G401 (cell line): ENCODE measurements at regions not wholly inside any gene's neighbourhood (a gene's known extent, or its start where the extent isn't known, plus 50 kb on each side); places are given as distances from the start of the nearest gene placed in this dataset.
"Not testable (repeated sequence)": the region's sequence is repeated elsewhere in the genome, so short reads cannot be mapped to it uniquely, and the experiment has no call there.

ENCODE experiments used
- DNase-seq: peaks from one replicate; pipeline ENCODE4 v3.0.0-alpha.2; 2015; ENCODE audit warnings: low spot score
- in situ Hi-C: cut with HindIII; loops from 2 replicates; pipeline ENCODE4 v1.10.0; 2016; ENCODE audit warnings: low sequenced_read_pairs, mixed read lengths

DNA sequence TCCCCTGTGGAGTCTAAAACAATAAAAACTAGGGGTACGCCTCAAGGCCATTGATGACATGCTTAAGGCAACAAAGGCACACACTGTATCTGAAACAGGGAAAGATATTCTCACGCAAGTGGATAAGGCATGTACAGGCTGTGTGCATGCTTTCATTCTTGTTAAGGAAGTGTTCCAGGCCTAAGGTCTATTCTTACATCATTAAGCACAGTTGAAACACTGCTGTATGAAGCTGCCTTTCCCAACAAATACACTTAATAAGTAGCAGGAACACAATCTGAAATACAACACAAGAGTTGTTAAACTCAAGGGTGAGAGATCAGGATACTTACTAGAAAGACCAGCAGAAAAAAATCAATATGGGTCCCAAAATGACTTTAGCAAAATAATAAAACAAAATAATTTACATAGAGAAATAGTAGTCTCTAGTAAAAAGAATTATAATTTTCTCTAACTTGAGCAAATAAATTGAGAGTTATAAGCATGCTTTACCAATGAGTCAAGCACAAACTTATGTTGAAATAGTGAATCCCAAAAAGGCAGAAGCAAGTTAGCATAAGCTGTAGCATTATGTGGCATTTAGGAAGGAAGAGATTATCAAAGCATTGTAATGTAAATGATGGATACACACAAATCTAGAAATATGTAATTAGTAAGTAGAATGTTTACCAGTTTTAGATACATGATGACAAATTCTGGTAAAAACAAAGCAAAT is 796.9 kb downstream of the SLITRK1 start:
- no peak for DNase-seq
- in situ Hi-C loops, result no loop called here

DNA sequence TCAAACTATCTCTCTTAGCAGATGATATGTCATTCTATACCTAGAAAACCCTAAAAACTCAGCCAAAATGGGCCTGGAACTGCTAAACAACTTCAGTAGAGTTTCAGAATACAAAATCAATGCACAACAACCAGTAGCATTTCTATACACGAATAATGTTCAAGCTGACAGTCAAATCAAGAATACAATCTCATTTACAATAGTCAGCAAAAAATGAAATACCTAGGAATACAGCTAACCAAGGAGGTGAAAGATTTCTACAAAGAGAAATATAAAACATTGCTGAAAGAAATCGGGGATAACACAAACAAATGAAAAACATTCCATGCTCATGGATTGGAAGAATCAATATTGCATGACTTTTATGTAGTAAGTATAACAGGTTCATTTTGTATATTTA is 804.8 kb downstream of the SLITRK1 start:
- in situ Hi-C loops, result no loop called here

DNA sequence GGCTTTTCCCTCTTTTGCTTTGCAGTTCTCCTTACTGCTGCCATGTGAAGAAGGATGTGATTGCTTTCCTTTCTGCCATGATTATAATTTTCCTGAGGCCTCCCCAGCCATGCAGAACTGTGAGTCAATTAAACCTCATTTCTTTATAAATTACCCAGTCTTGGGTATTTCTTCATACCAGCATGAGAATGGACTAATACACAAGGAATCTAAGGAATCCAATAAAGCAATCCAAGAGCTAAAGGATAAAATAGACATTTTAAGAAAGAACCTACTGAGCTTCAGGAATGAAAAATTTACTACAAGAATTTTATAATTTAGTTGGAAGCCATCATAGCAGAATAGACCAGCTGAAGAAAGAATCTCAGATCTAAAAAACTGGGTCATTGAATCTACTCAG is 808.3 kb downstream of the SLITRK1 start:
- DNase-seq, in situ Hi-C loops: not testable (repeated sequence)

More for the DNA sequence above, 804.8 kb downstream of the SLITRK1 start:
- DNase-seq, result no peak

DNA sequence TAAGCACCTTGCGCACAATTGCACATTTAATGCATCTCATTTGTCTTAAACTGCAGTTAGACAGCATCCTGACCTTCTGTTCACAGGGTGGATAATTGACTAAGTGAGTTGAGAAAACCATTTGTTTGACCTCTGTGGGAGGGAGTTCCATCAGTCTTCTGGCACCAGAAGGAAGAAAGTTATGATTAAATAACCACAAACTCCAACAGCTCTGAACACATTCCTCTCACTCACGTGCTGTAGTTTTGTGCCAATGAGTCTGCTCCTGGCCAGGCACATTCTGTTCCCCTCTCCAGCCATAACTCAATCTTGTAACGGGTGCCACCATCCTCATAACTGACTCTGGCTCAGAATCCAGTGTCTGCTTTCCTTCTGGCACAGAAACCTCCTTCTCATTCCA is 817.2 kb downstream of the SLITRK1 start:
- no peak for DNase-seq
- in situ Hi-C loops, result no loop called here

DNA sequence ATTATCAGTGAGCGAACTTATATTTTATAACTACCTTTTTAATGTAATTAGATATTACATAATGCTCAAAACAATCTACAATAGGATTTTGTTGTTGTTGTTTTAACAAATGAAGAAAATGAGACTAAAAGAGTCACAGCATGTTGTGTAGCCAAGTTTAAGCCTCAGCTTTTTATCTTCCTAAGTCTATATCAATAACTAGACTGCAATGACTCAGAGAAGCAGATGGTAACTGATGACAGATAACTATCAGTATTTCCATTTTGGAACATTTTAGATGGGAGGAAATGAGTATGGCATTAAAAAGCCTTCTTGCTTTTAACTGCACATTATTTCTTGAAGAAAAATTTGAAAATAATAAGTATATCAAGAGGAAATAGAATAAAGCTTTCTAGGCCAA is 825.2 kb downstream of the SLITRK1 start:
- in situ Hi-C loops, result no loop called here
- no peak for DNase-seq

DNA sequence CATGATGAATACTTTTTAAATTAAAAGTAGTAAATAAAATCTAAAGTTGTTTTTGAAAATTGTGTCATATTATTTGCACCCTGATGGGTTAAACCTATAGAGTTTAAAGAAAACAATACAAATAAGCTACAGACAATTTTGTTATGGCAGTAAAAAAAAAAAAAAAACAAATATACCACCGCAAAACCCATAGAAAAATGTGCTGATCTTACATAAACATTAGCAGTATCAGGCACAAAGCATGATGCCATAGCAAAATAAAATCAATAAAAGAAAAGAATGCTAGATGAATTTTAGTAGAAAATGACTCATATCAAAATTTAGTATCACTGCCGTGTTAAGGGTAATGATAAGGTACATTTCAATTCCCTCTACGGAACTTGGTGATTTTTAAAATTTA is 826.0 kb downstream of the SLITRK1 start:
- in situ Hi-C loops, result no loop called here
- no peak for DNase-seq

DNA sequence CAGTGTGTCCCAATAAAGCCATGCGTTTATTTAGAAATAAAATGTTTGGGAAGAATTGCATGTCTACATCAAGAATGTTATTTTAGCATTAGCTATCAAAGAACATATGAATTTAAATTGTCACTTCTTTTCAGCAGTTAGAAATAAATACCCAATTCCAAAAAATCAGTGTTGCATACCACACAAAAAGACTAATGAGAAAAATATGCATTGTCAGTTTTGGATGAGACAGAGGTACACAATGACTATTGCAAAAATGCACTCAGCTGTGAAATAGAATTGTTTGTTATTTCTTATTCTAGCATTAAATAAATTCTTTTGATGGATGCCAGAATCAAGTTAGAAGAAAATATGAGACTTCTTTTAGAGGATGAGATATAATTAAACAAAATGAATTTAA is 833.9 kb downstream of the SLITRK1 start:
- in situ Hi-C loops, result no loop called here

DNA sequence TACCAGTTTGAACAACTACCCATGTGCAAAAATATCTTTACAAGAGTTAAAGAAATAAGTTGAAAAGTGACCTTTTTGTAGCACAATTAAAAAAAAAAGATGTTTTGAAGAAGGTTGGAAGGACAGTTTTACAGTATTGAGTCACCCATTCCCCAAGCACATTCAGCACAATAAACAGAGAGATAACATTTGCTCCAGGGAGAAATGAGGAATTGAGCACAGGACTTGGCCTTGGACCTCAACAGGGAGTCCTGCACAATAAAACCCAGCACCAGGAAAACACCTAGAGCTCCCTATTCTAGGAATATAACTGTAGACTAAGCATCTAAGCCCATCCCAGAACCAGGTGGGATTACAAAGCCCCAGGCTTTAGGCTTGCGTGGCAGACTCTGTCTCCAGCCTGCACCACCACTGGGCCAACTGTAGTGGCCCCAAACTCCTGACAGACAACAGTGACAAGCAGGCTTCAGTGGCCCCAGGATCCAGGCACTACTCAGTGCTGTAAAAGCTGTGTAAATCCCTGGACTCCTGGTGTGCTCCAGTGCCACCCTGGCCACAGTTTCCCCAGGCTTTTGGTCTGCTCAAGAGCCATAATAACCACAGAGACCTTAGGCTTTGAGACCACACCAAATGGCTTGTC is 857.2 kb downstream of the SLITRK1 start:
- DNase-seq, result no peak
- in situ Hi-C loops, result no loop called here

More for the DNA sequence above, 833.9 kb downstream of the SLITRK1 start:
- no peak for DNase-seq

DNA sequence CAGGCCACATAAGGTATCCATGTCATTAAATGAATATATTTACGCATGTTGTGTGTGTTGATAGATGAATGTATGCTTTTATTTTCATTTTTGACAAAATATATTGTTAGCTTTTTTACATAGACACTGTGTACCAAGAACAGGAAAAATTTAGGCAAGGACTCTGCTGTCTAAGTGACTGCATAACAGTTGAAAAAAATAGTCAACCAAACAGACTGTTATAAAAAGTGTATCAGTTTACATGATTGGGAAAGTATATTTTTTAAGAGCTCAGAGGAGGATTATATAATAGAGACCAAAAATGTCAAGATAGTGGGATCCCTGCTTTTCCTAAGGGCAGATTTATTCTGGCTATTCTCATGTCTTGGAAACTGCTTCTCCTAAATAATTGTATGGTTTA is 858.0 kb downstream of the SLITRK1 start:
- in situ Hi-C loops, result no loop called here
- no peak for DNase-seq

DNA sequence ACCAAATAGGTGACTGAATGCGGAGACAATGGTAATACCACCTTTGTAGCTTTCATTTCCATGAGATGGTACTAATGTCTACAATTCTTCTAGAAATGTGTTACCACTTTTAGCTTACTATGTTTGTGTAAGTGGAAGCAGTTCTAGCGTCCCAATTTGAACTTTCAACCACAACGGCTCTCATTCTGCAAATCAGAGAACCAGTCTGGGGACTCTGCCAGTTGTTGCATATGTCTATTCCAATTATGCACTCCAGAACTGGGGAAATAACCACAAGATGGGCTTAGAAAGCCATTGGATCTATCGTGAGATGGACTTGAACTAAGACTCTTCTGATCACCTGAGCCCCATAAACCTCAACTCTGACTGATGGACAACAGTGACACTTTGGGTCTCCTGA is 862.3 kb downstream of the SLITRK1 start:
- in situ Hi-C loops, result no loop called here

DNA sequence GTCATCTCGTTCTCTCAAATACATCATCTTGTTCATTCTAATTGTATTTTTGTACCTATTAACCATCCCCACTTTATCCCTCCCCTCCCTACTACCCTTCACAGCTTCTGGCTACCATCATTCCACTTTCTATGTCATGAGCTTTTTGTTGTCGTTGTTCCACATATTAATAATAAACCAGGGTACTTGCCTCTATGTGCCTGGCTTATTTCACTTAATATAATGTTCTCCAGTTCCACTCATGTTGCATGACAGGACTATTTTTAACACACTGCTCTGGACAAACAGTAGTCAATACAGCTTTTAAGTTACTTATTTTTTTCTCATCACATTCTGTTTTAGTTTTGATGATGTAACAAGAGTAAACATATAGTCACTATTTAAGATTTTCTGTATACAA is 872.3 kb downstream of the SLITRK1 start:
- in situ Hi-C loops, result no loop called here
- DNase-seq, result no peak

More for the DNA sequence above, 862.3 kb downstream of the SLITRK1 start:
- no peak for DNase-seq

DNA sequence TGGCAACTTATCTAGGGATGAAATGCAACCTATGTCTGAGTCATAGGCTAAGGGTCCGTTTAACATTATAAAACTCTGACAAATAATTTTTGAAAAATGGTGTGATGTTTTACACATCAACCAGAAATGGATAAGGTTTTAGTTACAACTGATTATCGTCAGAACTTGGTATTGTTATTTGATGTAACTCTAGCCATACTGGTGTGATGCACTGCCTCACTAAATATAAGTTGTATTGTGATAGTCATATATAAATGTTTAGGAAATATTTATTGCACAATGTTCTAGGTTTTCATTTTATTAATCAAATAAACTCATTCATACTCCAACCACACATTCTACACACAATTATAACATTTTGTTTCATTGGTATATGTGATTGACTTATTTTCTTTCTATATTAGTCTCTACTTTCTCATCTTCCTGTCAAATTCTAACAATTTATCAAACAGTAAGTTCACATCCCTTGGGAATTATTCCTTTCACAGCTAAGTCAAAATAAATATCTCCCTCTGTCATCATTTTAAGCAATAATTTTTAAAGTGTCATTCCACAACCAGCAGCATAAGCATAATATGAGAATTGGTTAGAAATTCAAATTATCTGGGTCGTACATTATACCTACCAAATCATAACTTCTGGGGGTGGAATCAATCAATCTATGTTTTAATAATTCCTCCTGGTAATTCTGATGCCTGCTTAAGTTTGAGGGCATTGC is 873.9 kb downstream of the SLITRK1 start:
- DNase-seq, result no peak
- in situ Hi-C loops, result no loop called here

DNA sequence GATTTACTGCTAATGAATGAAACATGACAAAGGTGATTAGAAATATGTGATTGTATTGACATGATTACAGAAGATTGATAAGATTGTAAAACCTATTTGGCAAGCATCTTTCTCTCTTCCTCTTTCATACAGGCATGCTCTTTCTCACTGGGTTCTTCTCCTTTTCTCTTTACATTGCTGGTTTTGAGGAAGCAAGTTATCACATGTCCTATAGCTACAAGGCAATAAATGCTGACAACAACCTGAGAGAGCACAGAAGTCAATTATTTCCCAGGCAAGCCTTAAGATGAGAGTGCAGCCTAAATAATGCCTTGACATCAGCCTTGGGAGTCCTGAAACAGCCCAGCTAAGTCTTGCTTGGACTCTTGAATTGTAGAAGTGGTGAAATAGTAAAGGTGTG is 875.0 kb downstream of the SLITRK1 start:
- in situ Hi-C loops, result no loop called here
- no peak for DNase-seq

DNA sequence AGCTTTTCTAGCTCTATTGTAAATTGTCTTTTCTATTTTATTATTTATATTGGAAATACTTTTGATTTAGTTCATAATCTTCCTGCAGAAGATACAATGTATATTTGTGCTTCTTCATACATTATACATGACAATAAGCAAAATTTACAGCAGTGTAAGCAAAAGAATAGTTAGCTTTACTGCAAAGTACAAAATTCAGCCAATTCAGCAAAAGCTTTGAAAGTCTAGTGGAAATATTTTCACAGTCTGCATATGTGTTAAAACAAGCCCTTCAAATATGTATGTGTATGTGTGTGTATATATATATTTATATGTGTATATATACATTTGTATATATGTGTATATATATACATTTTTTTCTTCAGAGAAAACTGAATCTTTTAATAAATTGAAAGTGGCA is 879.1 kb downstream of the SLITRK1 start:
- in situ Hi-C loops, result no loop called here
- DNase-seq, result no peak

DNA sequence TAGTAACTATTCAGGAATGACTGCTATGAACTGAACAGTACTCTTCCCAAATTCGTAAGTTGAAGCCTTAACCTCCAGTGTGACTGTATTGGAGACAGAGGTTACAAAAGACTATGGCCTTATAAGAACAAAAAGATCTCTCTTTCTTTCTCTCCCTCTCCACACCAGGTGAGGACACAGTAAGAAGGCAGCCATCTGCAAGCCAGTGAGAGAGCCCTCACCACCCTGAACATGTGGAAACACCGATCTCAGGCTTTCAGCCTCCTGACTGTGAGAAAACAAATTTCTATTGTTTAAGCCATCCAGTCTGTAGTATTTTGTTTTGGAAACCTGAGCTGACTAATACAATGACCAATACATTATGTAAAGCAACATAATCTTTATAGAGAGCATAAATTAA is 888.9 kb downstream of the SLITRK1 start:
- in situ Hi-C loops, result no loop called here
- DNase-seq, result no peak

DNA sequence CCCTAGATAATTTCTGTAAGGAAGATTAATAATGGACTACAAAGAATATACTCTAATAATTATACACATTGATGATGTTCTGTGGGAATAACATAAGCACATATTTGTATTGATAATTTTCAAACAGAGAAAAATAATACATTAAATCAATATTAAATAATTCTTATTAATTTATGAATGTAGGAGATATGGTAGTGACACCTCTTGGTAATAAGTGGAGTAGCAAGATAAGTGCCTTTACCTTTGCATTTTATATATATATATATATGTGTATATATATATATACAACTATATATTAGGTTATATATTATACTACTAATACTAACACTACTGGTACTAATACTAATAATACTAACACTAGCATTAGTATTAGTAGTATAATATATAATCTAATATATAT is 905.8 kb downstream of the SLITRK1 start:
- in situ Hi-C loops, result no loop called here
- DNase-seq, result no peak

DNA sequence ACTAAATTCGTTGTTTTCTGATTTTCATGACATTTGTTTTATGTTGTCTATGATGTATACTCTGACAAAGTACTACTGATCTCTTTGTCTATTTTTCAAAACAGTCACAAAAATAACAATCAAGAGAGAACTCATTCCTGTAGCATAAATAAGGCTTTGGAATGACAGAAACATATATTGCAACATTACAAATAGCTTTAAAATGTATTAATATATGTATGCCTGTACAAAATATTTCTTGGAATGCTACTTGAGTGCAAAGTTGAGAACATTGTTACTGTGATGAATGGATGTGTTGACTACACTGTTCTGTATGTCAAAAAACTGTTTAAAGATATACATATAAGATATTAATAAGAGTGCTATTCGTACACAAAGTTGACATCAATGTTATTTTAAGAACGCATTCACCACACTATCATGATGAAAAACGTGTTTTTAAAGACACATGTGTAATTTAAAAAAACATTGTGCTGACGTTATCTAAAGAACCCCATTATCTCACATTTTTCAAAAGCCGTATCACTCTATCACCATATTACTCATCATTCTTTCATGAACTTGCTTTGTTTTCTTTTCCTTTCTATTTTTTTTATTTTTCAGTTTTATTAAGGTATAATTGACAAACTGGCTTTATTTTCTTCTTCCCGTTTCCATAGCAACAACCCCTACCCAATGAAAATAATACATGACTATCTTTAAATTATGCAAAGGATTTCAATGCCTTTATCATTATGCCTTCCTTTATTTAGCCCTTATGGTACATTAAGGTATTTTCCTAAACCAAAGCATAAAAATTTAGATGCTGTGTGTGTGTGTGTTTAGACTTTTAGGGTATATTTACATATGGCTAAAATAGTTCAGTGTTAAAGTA is 918.8 kb downstream of the SLITRK1 start:
- in situ Hi-C loops, result no loop called here
- DNase-seq, result no peak

DNA sequence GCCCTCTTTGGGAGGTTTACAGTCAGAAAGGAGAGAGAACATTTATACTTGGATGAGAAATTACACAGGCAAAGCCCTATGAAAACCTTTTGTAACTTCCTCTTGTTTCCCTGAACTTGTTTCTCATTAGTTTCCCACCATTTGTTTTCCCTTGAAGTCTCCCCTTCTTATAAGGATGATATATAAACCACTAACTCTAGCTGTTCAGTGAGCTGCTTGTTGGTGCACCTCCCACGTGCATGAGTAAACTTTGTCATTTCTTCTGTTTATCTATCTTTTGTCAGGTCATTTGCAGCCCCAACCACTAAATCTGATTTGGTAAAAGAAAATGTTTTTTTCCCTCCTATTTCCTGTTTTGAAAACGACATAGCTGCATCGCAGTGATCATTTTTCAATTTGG is 919.9 kb downstream of the SLITRK1 start:
- in situ Hi-C loops, result no loop called here
- DNase-seq, result no peak

DNA sequence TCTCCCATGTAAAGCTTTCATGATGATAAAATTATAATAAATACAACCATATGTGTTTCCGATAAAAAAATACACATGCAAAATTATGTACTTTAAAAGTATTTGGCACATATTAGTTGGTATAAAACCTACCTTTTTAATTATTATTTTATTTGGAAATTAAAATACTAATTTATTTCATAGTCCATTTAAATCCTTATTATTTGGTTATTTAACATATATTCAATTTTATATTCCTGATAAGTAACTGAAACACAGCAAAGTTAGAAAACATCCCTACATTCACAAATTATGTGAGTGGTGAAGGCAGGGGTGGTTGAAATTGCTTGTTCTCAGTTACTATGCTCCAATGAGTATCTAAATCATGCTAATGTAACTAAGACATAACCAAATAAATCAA is 920.5 kb downstream of the SLITRK1 start:
- no peak for DNase-seq
- in situ Hi-C loops, result no loop called here

DNA sequence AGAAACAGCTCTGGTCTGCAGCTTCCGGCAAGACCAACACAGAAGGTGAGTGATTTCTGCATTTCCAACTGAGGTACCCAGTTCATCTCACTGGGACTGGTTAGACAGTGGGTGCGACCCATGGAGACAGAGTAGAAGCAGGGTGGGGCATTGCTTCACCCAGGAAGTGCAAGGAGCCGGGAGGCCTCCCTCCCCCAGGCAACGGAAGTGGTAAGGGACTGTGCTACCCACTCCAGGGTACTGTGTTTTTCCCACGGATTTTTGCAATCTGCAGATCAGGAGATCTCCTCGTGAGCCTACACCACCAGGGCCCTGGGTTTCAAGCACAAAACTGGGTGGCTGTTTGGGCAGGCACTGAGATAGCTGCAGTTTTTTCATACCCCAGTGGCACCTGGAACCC is 929.9 kb downstream of the SLITRK1 start:
- in situ Hi-C loops, DNase-seq: not testable (repeated sequence)
